ENCODE measurements at regions not wholly inside any gene's neighbourhood (a gene's known extent, or its start where the extent isn't known, plus 50 kb on each side); places are given as distances from the start of the nearest gene placed in this dataset.

GRCh38 chr10:76727038-76727437, 910.6 kb downstream of the KCNMA1 start:
- Histone ChIP-seq H3K9me2 (ENCODE audit: insufficient read depth, low read length) (no peaks in the 10 kb centered on the region), H3K27ac (ENCODE audit: low read depth, low read length, poor library complexity, severe bottlenecking) (no peak overlapping the region), H3K4me1 (ENCODE audit: insufficient read depth, low read length, poor library complexity, severe bottlenecking) (no peaks in the 10 kb centered on the region), H3K9me3 (ENCODE audit: low read length) (no peaks in the 10 kb centered on the region), H3K79me2 (ENCODE audit: insufficient read depth, low read depth, low read length) (no peaks in the 10 kb centered on the region), H2AFZ (ENCODE audit: low read length) (no peak overlapping the region), H3K4me3 (ENCODE audit: low read depth, low read length, poor library complexity, severe bottlenecking) (no peak overlapping the region), H4K20me1 (ENCODE audit: insufficient read depth, low read length) (no peaks in the 10 kb centered on the region), H3K4me2 (ENCODE audit: low read length) (no peak overlapping the region), H3K36me3 (ENCODE audit: insufficient read depth, low read length) (no peaks in the 10 kb centered on the region)
- intact Hi-C loops (cut with micrococcal nuclease; ENCODE audit: unreplicated experiment), result no loop called here
- TF ChIP-seq CTCF (conservative IDR thresholded peaks at IDR 0.05; ENCODE audit: low read length) (no peak), EZH2phosphoT487 (IDR thresholded peaks at IDR 0.05; ENCODE audit: borderline replicate concordance, low read depth, low read length) (no peak)
- ChIA-PET CTCF (ENCODE audit: unreplicated experiment) (no interaction called here), POLR2A (no interaction called here)
- DNase-seq (ENCODE audit: low spot score), result no peak
- BruUV-seq (replicated peaks), result no TSS peak

DNA sequence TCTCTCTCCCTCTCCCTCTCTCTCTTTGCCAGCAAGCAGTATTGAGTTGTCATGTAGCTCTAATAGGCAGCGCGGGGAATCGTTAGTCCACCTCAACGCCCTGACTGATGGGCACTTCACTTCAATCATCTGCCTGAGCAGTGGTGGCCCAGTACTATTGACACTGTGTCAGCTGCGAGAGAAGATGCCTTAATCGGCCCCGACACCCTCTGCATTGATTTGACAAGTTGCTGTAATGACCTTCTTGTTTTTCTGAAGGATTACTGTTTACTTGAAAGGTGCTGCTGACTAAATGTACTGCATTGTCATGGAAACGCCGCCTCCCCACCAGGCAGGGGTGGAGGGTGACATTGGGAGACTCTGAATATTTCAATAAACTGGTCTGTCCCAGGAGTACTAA, 913.8 kb downstream of the KCNMA1 start:
- H2AFZ ChIP-seq (ENCODE audit: low read length), result no peak overlapping the region
- ChIA-PET CTCF (ENCODE audit: unreplicated experiment) (no interaction called here), POLR2A (interaction anchor here (0.5 kb wide), 1 partner anchor 132 kb away, joined by 3 read pairs; no protein-coding TSS in a partner anchor)
- H3K79me2 ChIP-seq (ENCODE audit: insufficient read depth, low read depth, low read length), result no peaks in the 10 kb centered on the region
- H3K4me1 ChIP-seq (ENCODE audit: insufficient read depth, low read length, poor library complexity, severe bottlenecking), result no peaks in the 10 kb centered on the region
- H4K20me1 ChIP-seq (ENCODE audit: insufficient read depth, low read length), result no peaks in the 10 kb centered on the region
- H3K27ac ChIP-seq (ENCODE audit: low read depth, low read length, poor library complexity, severe bottlenecking), result no peak overlapping the region
- intact Hi-C loops (cut with micrococcal nuclease; ENCODE audit: unreplicated experiment), result no loop called here
- H3K9me2 ChIP-seq (ENCODE audit: insufficient read depth, low read length), result no peaks in the 10 kb centered on the region
- H3K9me3 ChIP-seq (ENCODE audit: low read length), result no peaks in the 10 kb centered on the region
- H3K36me3 ChIP-seq (ENCODE audit: insufficient read depth, low read length), result no peaks in the 10 kb centered on the region
- H3K4me3 ChIP-seq (ENCODE audit: low read depth, low read length, poor library complexity, severe bottlenecking), result no peak overlapping the region
- BruUV-seq (replicated peaks), result no TSS peak
- DNase-seq (ENCODE audit: low spot score), result no peak
- TF ChIP-seq EZH2phosphoT487 (IDR thresholded peaks at IDR 0.05; ENCODE audit: borderline replicate concordance, low read depth, low read length) (no peak), CTCF (conservative IDR thresholded peaks at IDR 0.05; ENCODE audit: low read length) (no peak)
- H3K4me2 ChIP-seq (ENCODE audit: low read length), result no peak overlapping the region

DNA sequence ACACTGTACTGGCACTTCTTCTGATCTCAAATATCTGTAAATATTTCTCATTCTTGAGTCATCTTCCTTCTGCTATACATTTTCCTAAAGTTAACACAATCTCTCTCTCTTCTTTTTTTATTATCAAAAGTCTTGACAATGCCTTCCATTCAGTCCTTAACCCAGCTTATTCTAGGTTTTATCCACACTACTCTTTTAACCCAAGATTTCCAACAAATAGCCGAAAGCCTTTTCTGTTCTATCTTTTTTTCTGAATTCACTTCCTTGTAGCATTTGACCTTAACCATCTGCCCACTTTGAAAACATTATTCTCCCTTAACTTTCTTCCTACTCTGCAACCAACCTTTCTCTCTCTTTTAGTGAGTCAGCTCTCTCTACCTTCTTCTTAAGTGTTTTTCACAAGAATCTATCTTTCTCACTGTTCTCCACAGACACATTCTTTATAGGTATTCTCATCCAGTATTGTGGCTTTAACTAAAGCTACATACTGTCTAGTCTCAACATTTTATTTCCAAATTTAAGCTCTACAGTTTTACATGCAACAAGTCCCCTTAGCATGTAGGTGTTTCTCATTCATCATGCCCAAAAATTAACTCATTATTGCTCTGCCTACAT, 915.6 kb downstream of the KCNMA1 start:
- H3K9me2 ChIP-seq (ENCODE audit: insufficient read depth, low read length), result no peaks in the 10 kb centered on the region
- intact Hi-C loops (cut with micrococcal nuclease; ENCODE audit: unreplicated experiment), result no loop called here
- ChIA-PET CTCF (ENCODE audit: unreplicated experiment) (no interaction called here), POLR2A (interaction anchor here (0.7 kb wide), 1 partner anchor 17 kb away, joined by 3 read pairs; no protein-coding TSS in a partner anchor)
- H3K4me2 ChIP-seq (ENCODE audit: low read length), result no peak overlapping the region
- no peaks in the 10 kb centered on the region for H3K4me1 ChIP-seq (ENCODE audit: insufficient read depth, low read length, poor library complexity, severe bottlenecking)
- no peaks in the 10 kb centered on the region for H3K9me3 ChIP-seq (ENCODE audit: low read length)
- H2AFZ ChIP-seq (ENCODE audit: low read length), result no peak overlapping the region
- DNase-seq (ENCODE audit: low spot score), result no peak
- no peak for TF ChIP-seq CTCF (conservative IDR thresholded peaks at IDR 0.05; ENCODE audit: low read length)
- no peak for TF ChIP-seq EZH2phosphoT487 (IDR thresholded peaks at IDR 0.05; ENCODE audit: borderline replicate concordance, low read depth, low read length)
- H3K27ac ChIP-seq (ENCODE audit: low read depth, low read length, poor library complexity, severe bottlenecking), result no peak overlapping the region
- no peak overlapping the region for H3K4me3 ChIP-seq (ENCODE audit: low read depth, low read length, poor library complexity, severe bottlenecking)
- no peaks in the 10 kb centered on the region for H3K79me2 ChIP-seq (ENCODE audit: insufficient read depth, low read depth, low read length)
- BruUV-seq (replicated peaks), result no TSS peak
- no peaks in the 10 kb centered on the region for H3K36me3 ChIP-seq (ENCODE audit: insufficient read depth, low read length)
- H4K20me1 ChIP-seq (ENCODE audit: insufficient read depth, low read length), result no peaks in the 10 kb centered on the region
